Endodermal cell (in vitro differentiated cells): ENCODE measurements at regions not wholly inside any gene's neighbourhood (a gene's known extent, or its start where the extent isn't known, plus 50 kb on each side); places are given as distances from the start of the nearest gene placed in this dataset.

ENCODE experiments used
- DNase-seq: peaks from one replicate; pipeline ENCODE4 v3.0.0-alpha.2; 2017
- H3K27ac ChIP-seq: 2 replicates; pipeline ENCODE4 v1.5.1; 2013; ENCODE audit warnings: mild to moderate bottlenecking, low read depth, low read length, moderate library complexity
- H3K27me3 ChIP-seq: 2 replicates; pipeline ENCODE4 v1.6.1; 2013; ENCODE audit warnings: mild to moderate bottlenecking, low read length, moderate library complexity; ENCODE audit not compliant: insufficient read depth, control insufficient read depth, poor library complexity, severe bottlenecking
- H3K36me3 ChIP-seq: 2 replicates; pipeline ENCODE4 v1.7.0; 2013; ENCODE audit warnings: mild to moderate bottlenecking, low read length, moderate library complexity; ENCODE audit not compliant: control insufficient read depth, insufficient read depth
- H3K4me1 ChIP-seq: one replicate; pipeline ENCODE4 v1.7.0; 2013; ENCODE audit warnings: low read length; ENCODE audit not compliant: control insufficient read depth, insufficient read depth
- H3K4me3 ChIP-seq: 2 replicates; pipeline ENCODE4 v1.5.1; 2013; ENCODE audit warnings: mild to moderate bottlenecking, low read length, moderate library complexity
- H3K9ac ChIP-seq: 2 replicates; pipeline ENCODE4 v1.6.1; 2013; ENCODE audit warnings: mild to moderate bottlenecking, low read length, moderate library complexity; ENCODE audit not compliant: poor library complexity, severe bottlenecking; ENCODE audit errors: extremely low read depth
- H3K9me3 ChIP-seq: 2 replicates; pipeline ENCODE4 v1.6.1; 2013; ENCODE audit warnings: mild to moderate bottlenecking, low read length, moderate library complexity; ENCODE audit not compliant: control insufficient read depth
- H3K27ac Mint-ChIP-seq: 2 replicates; pipeline ENCODE4 v1.8.0; 2020; ENCODE audit warnings: mixed read lengths
- H3K27me3 Mint-ChIP-seq: 2 replicates; pipeline ENCODE4 v1.8.0; 2021; ENCODE audit warnings: mild to moderate bottlenecking, mixed read lengths; ENCODE audit not compliant: insufficient read depth
- H3K36me3 Mint-ChIP-seq: 2 replicates; pipeline ENCODE4 v1.8.0; 2020; ENCODE audit warnings: low read depth, mixed read lengths
- H3K4me1 Mint-ChIP-seq: 2 replicates; pipeline ENCODE4 v1.8.0; 2020; ENCODE audit warnings: mixed read lengths
- H3K4me3 Mint-ChIP-seq: 2 replicates; pipeline ENCODE4 v1.8.0; 2020; ENCODE audit warnings: mild to moderate bottlenecking, moderate library complexity, mixed read lengths
- H3K9me3 Mint-ChIP-seq: 2 replicates; pipeline ENCODE4 v1.8.0; 2020; ENCODE audit warnings: mild to moderate bottlenecking, mixed read lengths
- CTCF ChIP-seq: fragments of 200-600 bp; sonication (generic); conservative IDR thresholded peaks from 2 replicates; pipeline ENCODE4 v1.5.0; 2021; ENCODE audit warnings: antibody characterized with exemption, mild to moderate bottlenecking
- WGBS, 2 experiments: methylation state at CpG; one replicate each; pipeline versions ENCODE4 v1.1.5 to v1.1.7; 2013; ENCODE audit warnings: missing lambda C conversion rate in 2 of 2, mixed read lengths in 1 of 2; ENCODE audit not compliant: insufficient coverage in 1 of 2, insufficient read length in 1 of 2; 5-methylcytosine and 5-hydroxymethylcytosine counted together

GRCh38 chr1:227391211-227391610 lies 72.9 kb upstream of the CDC42BPA start:
- no peak overlapping the region for H3K27ac Mint-ChIP-seq
- TF ChIP-seq CTCF, result no peak
- peaks cover 3% of the 10 kb centered on the region for H3K4me1 Mint-ChIP-seq
- Histone ChIP-seq H3K36me3 (no peaks in the 10 kb centered on the region), H3K9me3 (no peaks in the 10 kb centered on the region), H3K4me1 (no peaks in the 10 kb centered on the region), H3K9ac (no peak overlapping the region), H3K4me3 (no peak overlapping the region), H3K27ac (no peak overlapping the region), H3K27me3 (no peaks in the 10 kb centered on the region)
- H3K27me3 Mint-ChIP-seq, result peaks cover 2% of the 10 kb centered on the region
- 90 to 92% methylated on average over 4 of the region's 4 CpGs for WGBS, 2 experiments
- H3K36me3 Mint-ChIP-seq, result no peaks in the 10 kb centered on the region
- H3K9me3 Mint-ChIP-seq, result no peaks in the 10 kb centered on the region
- H3K4me3 Mint-ChIP-seq, result no peak overlapping the region
- DNase-seq, result no peak

- no peak for DNase-seq
Observed at GRCh38 chr1:227390525-227390924, 72.2 kb upstream of the CDC42BPA start.

GRCh38 chr1:227388214-227389168 lies 70.2 kb upstream of the CDC42BPA start:
- TF ChIP-seq CTCF, result no peak
- no peaks in the 10 kb centered on the region for H3K9me3 ChIP-seq
- H3K36me3 ChIP-seq, result no peaks in the 10 kb centered on the region
- no peak overlapping the region for H3K4me3 ChIP-seq
- no peaks in the 10 kb centered on the region for H3K27me3 ChIP-seq
- H3K27ac ChIP-seq, result no peak overlapping the region
- no peak overlapping the region for H3K27ac Mint-ChIP-seq
- no peaks in the 10 kb centered on the region for H3K27me3 Mint-ChIP-seq
- no peak overlapping the region for H3K9ac ChIP-seq
- WGBS, 2 experiments, result 93% methylated on average over 2 of the region's 4 CpGs; no CpG with 5 or more reads in 1 of the 2 experiments
- H3K4me3 Mint-ChIP-seq, result no peak overlapping the region
- H3K4me1 ChIP-seq, result no peaks in the 10 kb centered on the region
- no peak for DNase-seq
- no peaks in the 10 kb centered on the region for H3K36me3 Mint-ChIP-seq
- peaks cover 3% of the 10 kb centered on the region for H3K4me1 Mint-ChIP-seq
- peaks cover under 1% of the 10 kb centered on the region for H3K9me3 Mint-ChIP-seq

More at GRCh38 chr1:227390525-227390924, 72.2 kb upstream of the CDC42BPA start:
- Mint-ChIP-seq H3K36me3 (no peaks in the 10 kb centered on the region), H3K4me1 (peaks cover 3% of the 10 kb centered on the region), H3K9me3 (no peaks in the 10 kb centered on the region), H3K27me3 (no peaks in the 10 kb centered on the region), H3K4me3 (no peak overlapping the region), H3K27ac (no peak overlapping the region)
- 91 to 100% methylated on average over 1 to 2 of the region's 2 CpGs for WGBS, 2 experiments
- Histone ChIP-seq H3K27ac (no peak overlapping the region), H3K9ac (no peak overlapping the region), H3K9me3 (no peaks in the 10 kb centered on the region), H3K27me3 (no peaks in the 10 kb centered on the region), H3K4me3 (no peak overlapping the region), H3K36me3 (no peaks in the 10 kb centered on the region), H3K4me1 (no peaks in the 10 kb centered on the region)
- TF ChIP-seq CTCF, result no peak
